ENCODE measurements at regions not wholly inside any gene's neighbourhood (a gene's known extent, or its start where the extent isn't known, plus 50 kb on each side); places are given as distances from the start of the nearest gene placed in this dataset.
"Not testable (repeated sequence)": the region's sequence is repeated elsewhere in the genome, so short reads cannot be mapped to it uniquely, and the experiment has no call there.

GRCh38 chr12:92061061-92061460, 84.6 kb downstream of the BTG1 start:
- no peak for TF ChIP-seq CTCF (IDR thresholded peaks at IDR 0.05; ENCODE audit: insufficient read depth, low read length, severe bottlenecking)
- FAIRE-seq, result no peak

GRCh38 chr12:92059960-92060359, 85.7 kb downstream of the BTG1 start:
- DNase-seq (ENCODE audit: low read depth) (peak; percentile 88), FAIRE-seq (no peak)
- no peaks in the 10 kb centered on the region for H3K27me3 ChIP-seq (ENCODE audit: control insufficient read depth, insufficient read depth, low read length)
- no peaks in the 10 kb centered on the region for H3K36me3 ChIP-seq (ENCODE audit: control insufficient read depth, insufficient read depth, low read length)
- no peak for TF ChIP-seq CTCF (IDR thresholded peaks at IDR 0.05; ENCODE audit: insufficient read depth, low read length, severe bottlenecking)
- no peak overlapping the region for H3K4me3 ChIP-seq (ENCODE audit: low read depth, low read length)

More at GRCh38 chr12:92061061-92061460, 84.6 kb downstream of the BTG1 start:
- no peak overlapping the region for H3K4me3 ChIP-seq (ENCODE audit: low read depth, low read length)
- no peak for DNase-seq (ENCODE audit: low read depth)
- H3K27me3 ChIP-seq (ENCODE audit: control insufficient read depth, insufficient read depth, low read length), result no peaks in the 10 kb centered on the region
- H3K36me3 ChIP-seq (ENCODE audit: control insufficient read depth, insufficient read depth, low read length), result no peaks in the 10 kb centered on the region

GRCh38 chr12:92058664-92059063, 87.0 kb downstream of the BTG1 start:
- no peak for DNase-seq (ENCODE audit: low read depth)
- no peaks in the 10 kb centered on the region for H3K36me3 ChIP-seq (ENCODE audit: control insufficient read depth, insufficient read depth, low read length)
- TF ChIP-seq CTCF (IDR thresholded peaks at IDR 0.05; ENCODE audit: insufficient read depth, low read length, severe bottlenecking), result no peak
- no peak overlapping the region for H3K4me3 ChIP-seq (ENCODE audit: low read depth, low read length)
- H3K27me3 ChIP-seq (ENCODE audit: control insufficient read depth, insufficient read depth, low read length), result no peaks in the 10 kb centered on the region
- FAIRE-seq, result no peak

GRCh38 chr12:92056756-92057155, 88.9 kb downstream of the BTG1 start:
- not testable (repeated sequence) for H3K27me3 ChIP-seq (ENCODE audit: control insufficient read depth, insufficient read depth, low read length); H3K36me3 ChIP-seq (ENCODE audit: control insufficient read depth, insufficient read depth, low read length); DNase-seq (ENCODE audit: low read depth); H3K4me3 ChIP-seq (ENCODE audit: low read depth, low read length); FAIRE-seq

- FAIRE-seq, result no peak
- no peak overlapping the region for H3K4me3 ChIP-seq (ENCODE audit: low read depth, low read length)
Measured at GRCh38 chr12:92056290-92056689, 89.4 kb downstream of the BTG1 start.

GRCh38 chr12:92055877-92056276, 89.8 kb downstream of the BTG1 start:
- Histone ChIP-seq H3K4me3 (ENCODE audit: low read depth, low read length) (no peak overlapping the region), H3K27me3 (ENCODE audit: control insufficient read depth, insufficient read depth, low read length) (no peaks in the 10 kb centered on the region), H3K36me3 (ENCODE audit: control insufficient read depth, insufficient read depth, low read length) (no peaks in the 10 kb centered on the region)
- TF ChIP-seq CTCF (IDR thresholded peaks at IDR 0.05; ENCODE audit: insufficient read depth, low read length, severe bottlenecking), result no peak
- DNase-seq (ENCODE audit: low read depth), result peak; percentile 95
- FAIRE-seq, result no peak

More at GRCh38 chr12:92056290-92056689, 89.4 kb downstream of the BTG1 start:
- Histone ChIP-seq H3K36me3 (ENCODE audit: control insufficient read depth, insufficient read depth, low read length) (no peaks in the 10 kb centered on the region), H3K27me3 (ENCODE audit: control insufficient read depth, insufficient read depth, low read length) (no peaks in the 10 kb centered on the region)
- no peak for DNase-seq (ENCODE audit: low read depth)
- no peak for TF ChIP-seq CTCF (IDR thresholded peaks at IDR 0.05; ENCODE audit: insufficient read depth, low read length, severe bottlenecking)

Data from bronchial epithelial cell (primary cell).